NCI-H1092 treated with DMSO at 0.1 percent for 48 hours (cell line): ENCODE measurements at regions not wholly inside any gene's neighbourhood (a gene's known extent, or its start where the extent isn't known, plus 50 kb on each side); places are given as distances from the start of the nearest gene placed in this dataset.

Experiments
- DNase-seq: peaks from one replicate; lab custom pipeline; 2025; lab: John Stamatoyannopoulos, UW

DNA sequence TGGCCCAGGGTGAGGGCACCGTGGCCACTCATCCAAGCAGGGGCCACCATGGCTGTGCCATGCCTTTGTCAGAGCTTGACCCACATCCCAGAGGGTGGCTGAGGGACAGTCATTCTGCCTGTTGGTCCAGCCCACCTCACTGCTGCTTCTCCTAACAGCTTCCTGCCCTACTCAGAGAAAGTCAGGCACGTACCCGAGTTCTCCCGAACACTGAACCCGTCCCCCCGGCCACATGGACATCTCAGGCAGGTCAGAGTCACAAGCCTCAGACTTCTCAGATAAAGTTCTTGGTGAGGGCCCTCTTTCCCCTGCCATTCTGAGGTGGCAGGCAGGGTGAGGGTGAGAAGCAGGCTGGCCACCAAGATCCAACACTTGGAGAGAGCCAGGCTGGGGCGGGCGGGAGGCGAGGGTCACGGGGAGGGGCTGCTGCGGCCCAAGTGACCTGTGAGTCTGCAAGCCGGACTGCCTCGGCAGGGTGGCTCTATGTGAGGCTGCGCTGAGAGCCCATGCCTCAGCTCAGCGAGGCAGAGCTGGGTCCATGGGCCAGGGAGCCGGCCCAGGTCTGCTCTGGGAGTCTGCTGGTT, 317.8 kb downstream of the TMEM121 start:
- DNase-seq = no peak

- DNase-seq = no peak
Observed at GRCh38 chr14:105844810-105845724, 318.7 kb downstream of the TMEM121 start.

DNA sequence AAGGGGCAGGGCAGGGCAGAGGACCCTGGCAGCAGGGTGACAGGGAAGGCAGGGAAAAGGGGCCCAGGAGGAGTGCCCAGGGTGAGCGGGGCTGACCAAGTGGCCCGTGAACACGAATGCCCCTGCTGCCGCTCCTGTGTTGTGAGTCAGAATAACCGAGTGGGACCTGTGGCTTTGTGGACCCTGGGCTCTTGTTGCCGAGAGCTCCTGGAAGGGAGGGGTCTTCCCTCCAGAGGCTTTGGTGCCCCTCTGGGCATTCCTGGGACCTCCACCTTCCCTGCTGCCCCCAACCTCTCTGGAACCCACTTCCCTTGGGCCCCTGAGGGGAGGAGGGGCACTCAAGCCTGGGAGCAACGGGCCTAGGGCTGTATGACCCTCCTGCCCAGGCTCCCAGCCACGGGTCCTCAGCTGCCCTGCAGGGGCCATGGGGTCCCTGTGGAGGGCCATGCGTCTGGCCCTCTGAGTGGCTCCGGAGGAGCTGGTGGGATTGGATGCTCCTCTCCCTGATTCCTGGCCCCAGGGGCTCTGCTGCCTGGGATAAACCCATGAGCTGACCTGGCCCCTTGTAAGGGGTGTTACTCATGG, 319.4 kb downstream of the TMEM121 start:
- no peak for DNase-seq

- DNase-seq = no peak
Observed at GRCh38 chr14:105846312-105846711, 319.9 kb downstream of the TMEM121 start.

DNA sequence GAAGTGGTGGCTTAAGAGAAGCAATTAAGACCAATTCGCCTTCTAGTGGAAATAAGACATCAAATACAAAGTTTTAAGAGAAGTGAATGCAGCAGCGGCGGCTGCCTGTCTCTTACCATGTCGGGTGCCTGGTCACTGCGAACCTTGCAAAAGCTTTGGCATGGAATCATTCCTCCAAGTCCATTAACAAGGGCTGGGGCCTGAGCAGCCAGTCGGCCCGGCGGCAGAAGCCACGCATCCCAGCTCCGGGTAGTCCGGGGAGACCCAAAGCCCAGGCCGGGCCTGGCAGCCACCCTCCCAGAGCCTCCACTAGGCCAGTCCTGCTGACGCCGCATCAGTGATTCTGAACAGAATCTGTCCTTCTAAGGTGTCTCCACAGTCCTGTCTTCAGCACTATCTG, 321.0 kb downstream of the TMEM121 start:
- no peak for DNase-seq

- DNase-seq = no peak
Observed at GRCh38 chr14:105848570-105848969, 322.2 kb downstream of the TMEM121 start.

DNA sequence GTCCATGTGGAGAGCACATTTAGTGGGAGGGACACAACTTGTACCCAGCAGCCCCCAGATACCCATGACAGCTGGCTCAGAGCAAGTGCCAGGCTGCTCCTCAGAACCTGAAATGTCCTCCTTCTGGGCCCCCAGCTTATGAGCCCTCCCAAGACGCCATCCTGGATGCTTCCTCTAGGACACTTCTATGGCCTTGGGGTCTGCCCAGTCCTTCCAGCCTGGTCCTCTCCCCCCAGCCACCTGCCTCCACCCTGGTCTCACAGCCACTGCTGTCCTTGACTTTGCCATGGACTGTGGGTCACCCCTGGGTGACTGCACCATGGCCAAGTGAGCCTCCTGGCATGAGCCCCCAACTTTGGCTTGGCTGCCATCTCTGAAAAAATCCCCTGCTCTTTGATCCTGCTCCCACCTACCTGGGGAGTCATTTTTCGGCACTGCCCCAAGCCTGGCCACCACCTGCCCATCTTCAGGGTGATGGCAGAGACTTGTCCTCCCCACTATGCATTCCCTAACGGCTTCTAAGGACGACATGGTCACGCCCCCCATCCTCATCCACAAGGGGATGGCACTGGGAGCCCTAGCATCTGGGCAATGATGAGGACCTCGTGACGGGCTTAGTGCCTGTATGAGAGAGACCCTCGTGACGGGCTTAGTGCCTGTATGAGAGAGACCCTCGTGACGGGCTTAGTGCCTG, 323.7 kb downstream of the TMEM121 start:
- no peak for DNase-seq

- DNase-seq = no peak
Observed at GRCh38 chr14:105850853-105851581, 324.6 kb downstream of the TMEM121 start.

DNA sequence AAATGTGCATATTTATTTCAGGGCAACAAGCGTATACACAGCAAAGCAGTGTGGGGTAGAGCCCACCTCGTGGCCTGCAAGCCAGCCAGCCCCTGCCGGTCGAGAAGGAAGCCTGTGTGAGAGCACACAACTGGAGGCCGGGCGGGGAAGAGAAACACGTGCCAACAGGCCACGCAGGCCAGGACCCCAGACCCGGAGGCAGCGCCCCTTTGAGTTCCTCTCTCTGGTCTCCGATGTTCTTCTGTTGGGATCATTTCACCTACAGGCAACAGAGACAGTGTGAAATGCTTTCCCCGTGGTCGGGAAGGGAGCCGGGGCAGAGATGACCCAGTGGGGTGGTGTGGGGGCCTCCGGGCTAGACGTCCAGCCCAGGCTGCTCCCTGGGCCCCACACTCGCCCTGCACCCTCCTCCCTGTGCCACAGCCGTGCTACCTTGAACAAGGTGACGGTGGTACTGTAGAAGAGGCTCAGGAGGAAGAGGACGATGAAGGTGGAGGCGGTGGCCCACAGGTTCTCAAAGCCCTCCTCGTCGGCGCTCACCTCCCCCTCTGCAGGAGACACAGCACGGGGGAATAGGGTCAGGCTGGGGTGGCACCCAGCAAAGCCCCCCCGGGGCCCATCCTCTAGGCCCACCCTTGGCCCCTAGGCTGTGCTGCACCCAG, 325.5 kb downstream of the TMEM121 start:
- no peak for DNase-seq

DNA sequence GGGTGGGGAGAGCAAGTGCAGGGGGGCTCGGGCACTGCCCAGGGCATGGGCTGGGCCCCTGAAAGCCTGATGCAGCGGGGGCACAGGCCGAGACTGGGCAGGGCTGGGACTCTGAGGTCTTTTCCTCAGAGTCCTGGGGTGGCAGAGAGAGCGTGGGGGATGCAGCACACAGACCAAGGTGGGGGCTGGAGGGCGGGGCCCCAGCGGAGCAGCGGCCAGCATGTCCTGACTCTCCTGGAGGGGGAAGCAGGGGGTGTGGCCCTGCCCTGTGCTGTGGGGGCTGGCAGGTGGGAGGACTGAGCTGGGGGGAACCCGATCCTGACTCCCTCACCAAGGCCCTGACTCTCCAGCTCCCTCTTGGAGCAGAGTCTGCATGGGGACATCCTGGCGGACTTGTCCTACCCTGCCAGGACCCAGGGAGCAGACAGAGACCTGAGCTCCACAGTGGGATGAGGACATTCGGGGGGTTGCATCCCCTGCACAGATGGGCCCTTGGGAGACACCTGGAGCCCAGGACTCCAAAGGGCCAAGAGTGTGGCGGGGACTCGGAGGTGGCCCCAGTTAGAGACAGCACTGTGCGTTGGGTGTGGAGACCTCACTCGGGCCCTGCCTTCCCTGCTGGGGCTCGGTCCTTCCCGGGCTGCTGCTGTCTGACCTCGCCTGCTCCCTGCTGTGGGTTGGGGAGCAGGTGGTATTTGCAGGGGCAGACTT, 326.1 kb downstream of the TMEM121 start:
- DNase-seq = no peak

DNA sequence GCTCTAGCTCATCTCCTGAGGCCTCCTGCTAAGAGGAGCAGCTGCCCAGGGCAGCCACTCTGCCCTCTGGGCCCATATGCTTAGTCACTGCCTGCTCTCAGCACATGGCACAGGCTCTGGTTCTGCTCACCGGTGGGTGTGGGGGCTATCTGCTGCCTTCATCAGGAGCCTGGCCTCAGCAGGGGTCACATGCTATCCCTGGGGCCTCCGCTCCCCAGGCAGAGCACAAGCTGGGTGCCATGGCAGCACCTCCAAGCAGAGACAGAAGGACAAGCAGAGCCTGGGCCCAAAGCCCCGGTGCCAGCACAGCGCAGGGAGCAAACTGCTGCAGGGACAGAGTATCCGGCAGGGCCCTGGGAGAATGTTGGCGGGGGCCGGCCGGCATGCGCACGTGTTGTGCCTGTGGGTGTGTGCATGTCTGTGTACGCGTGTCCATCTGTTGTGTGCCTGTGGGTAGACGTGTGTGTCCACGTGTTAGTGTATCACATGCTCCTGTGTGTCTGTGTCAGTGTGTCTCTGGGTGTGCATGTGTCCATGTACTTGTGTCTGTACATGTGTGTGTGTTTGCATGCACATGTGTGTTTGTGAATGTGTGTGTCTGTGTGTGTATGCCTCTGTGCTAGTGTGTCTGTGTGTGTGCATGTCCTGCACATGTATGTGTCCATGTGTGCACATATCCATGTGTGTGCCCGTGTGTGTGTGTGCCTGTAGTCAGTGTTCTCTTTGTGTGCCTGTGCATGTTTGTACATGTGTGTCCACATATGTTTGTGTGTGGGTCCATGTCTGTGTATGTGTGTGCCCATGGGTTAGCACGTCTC, 326.9 kb downstream of the TMEM121 start:
- peak; percentile 1 for DNase-seq

GRCh38 chr14:105853907-105854599, 327.7 kb downstream of the TMEM121 start:
- no peak for DNase-seq

- no peak for DNase-seq
Observed at GRCh38 chr14:105854600-105855245, 328.3 kb downstream of the TMEM121 start.

- no peak for DNase-seq
Observed at GRCh38 chr14:105855246-105855892, 329.0 kb downstream of the TMEM121 start.

DNA sequence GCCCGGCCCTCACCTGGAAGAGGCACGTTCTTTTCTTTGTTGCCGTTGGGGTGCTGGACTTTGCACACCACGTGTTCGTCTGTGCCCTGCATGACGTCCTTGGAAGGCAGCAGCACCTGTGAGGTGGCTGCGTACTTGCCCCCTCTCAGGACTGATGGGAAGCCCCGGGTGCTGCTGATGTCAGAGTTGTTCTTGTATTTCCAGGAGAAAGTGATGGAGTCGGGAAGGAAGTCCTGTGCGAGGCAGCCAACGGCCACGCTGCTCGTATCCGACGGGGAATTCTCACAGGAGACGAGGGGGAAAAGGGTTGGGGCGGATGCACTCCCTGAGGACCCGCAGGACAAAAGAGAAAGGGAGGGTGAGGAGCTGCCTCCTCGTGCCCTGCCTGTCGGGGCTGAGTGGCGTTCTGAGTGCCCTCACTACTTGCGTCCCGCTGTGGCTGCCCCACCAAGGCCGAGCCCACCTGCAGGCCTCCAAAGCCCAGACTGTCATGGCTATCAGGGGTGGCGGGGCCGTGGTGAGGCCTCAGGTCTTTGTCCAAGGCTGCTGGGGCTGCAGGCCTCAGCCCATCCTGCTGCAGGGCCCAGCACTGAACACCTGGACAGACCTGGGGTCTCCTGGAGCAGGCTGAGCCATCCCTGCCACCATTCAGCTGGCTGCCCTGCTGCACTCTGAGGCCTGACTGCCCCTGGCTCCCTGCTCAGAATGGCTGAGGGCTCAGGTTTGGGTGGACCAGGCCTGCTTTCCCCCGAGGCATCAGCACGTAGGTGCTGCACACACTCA, 329.7 kb downstream of the TMEM121 start:
- DNase-seq = no peak

- DNase-seq = no peak
Observed at GRCh38 chr14:105856676-105857219, 330.4 kb downstream of the TMEM121 start.

GRCh38 chr14:105857220-105857825, 330.9 kb downstream of the TMEM121 start:
- no peak for DNase-seq
